ENCODE measurements at regions not wholly inside any gene's neighbourhood (a gene's known extent, or its start where the extent isn't known, plus 50 kb on each side); places are given as distances from the start of the nearest gene placed in this dataset.

DNA sequence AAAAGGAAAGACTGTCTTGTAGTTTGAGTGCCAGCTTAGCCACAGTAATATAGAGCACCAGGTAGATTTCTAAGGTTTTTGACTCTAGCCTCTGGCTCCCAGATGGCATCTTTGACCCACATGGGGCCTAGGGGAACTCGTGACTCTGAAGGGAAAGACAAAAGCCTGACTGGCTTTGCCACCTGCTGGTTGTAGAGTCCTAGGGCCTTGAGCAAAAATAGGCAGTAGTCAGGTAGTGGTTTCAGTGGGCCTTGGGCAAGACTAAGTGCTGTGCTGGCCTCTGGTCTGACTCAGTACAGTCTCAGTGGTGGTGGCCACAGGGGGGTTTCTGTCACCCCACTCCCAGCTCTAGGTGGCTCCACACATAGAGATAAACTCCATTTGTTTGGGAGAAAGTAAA, 349.4 kb downstream of the FAM181B start:
- Histone ChIP-seq H2BK120ac (ENCODE audit: low read depth, low read length, poor library complexity, severe bottlenecking) (no peak overlapping the region), H2AFZ (ENCODE audit: low read length) (no peak overlapping the region), H3K27ac (ENCODE audit: insufficient read length, low read depth, low read length) (no peak overlapping the region), H3K4me1 (ENCODE audit: insufficient read depth, low read length) (no peaks in the 10 kb centered on the region), H4K20me1 (ENCODE audit: control insufficient read depth, insufficient read depth, insufficient read length) (no peaks in the 10 kb centered on the region), H2BK5ac (ENCODE audit: insufficient read length, low read length) (no peak overlapping the region), H2BK15ac (ENCODE audit: low read depth, low read length) (no peak overlapping the region), H2AK5ac (ENCODE audit: insufficient read length, low read length) (no peak overlapping the region), H3K79me2 (ENCODE audit: insufficient read depth, low read length) (no peaks in the 10 kb centered on the region), H4K5ac (ENCODE audit: insufficient read length, low read depth, low read length) (no peak overlapping the region), H3K4ac (ENCODE audit: low read depth, low read length) (no peak overlapping the region), H3K27me3 (ENCODE audit: insufficient read depth, low read length) (no peaks in the 10 kb centered on the region), H4K91ac (ENCODE audit: insufficient read length, low read depth, low read length) (no peak overlapping the region), H3K23me2 (ENCODE audit: insufficient read length, low read depth, low read length, poor library complexity, severe bottlenecking) (no peaks in the 10 kb centered on the region), H3K4me2 (ENCODE audit: insufficient read depth, insufficient read length, low read length) (no peak overlapping the region), H2BK20ac (ENCODE audit: low read depth, low read length, poor library complexity, severe bottlenecking) (no peak overlapping the region), H3T11ph (ENCODE audit: low read length) (no peak overlapping the region), H3K9ac (ENCODE audit: extremely low read depth, insufficient read length, low read length) (no peak overlapping the region), H3K56ac (ENCODE audit: insufficient read length, low read depth, low read length) (no peak overlapping the region), H3K23ac (ENCODE audit: insufficient read length, low read depth, low read length) (no peak overlapping the region), H3K9me3 (ENCODE audit: control insufficient read depth, low read depth, low read length) (no peaks in the 10 kb centered on the region), H4K8ac (replicated peaks; ENCODE audit: insufficient read length, low read depth, low read length) (no peak overlapping the region), H3K14ac (ENCODE audit: insufficient read depth, low read length) (no peak overlapping the region), H3K18ac (ENCODE audit: insufficient read length, low read depth, low read length) (no peak overlapping the region), H2BK12ac (ENCODE audit: insufficient read length, low read depth, low read length) (no peak overlapping the region), H3K79me1 (ENCODE audit: insufficient read depth, low read depth, low read length, poor library complexity, severe bottlenecking) (no peaks in the 10 kb centered on the region)
- no peaks in the 10 kb centered on the region; a peak in 1 of 7 replicates for H3K36me3 Mint-ChIP-seq (ENCODE audit: insufficient read depth in 1 of 3, low read depth in 3 of 3)
- WGBS (ENCODE audit: extremely low coverage, insufficient read length, low lambda C conversion rate) = no CpG with 5 or more reads among the region's 1 CpG
- H3K9me3 Mint-ChIP-seq = peaks cover 0 to 2% of the 10 kb centered on the region in 2 experiments; a peak in 2 of 5 replicates
- DNase-seq = no peak
- no peak overlapping the region for H3K27ac Mint-ChIP-seq
- no peak overlapping the region for H3K4me3 Mint-ChIP-seq
- no peaks in the 10 kb centered on the region; the same call in 1 of the 2 replicates for H3K27me3 Mint-ChIP-seq (ENCODE audit: low read depth)
- TF ChIP-seq, protein P1, sequence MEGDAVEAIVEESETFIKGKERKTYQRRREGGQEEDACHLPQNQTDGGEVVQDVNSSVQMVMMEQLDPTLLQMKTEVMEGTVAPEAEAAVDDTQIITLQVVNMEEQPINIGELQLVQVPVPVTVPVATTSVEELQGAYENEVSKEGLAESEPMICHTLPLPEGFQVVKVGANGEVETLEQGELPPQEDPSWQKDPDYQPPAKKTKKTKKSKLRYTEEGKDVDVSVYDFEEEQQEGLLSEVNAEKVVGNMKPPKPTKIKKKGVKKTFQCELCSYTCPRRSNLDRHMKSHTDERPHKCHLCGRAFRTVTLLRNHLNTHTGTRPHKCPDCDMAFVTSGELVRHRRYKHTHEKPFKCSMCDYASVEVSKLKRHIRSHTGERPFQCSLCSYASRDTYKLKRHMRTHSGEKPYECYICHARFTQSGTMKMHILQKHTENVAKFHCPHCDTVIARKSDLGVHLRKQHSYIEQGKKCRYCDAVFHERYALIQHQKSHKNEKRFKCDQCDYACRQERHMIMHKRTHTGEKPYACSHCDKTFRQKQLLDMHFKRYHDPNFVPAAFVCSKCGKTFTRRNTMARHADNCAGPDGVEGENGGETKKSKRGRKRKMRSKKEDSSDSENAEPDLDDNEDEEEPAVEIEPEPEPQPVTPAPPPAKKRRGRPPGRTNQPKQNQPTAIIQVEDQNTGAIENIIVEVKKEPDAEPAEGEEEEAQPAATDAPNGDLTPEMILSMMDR (conservative IDR thresholded peaks at IDR 0.05) = peak; percentile 16; the same call in 1 of the 3 replicates
- H3K4me1 Mint-ChIP-seq = no peaks in the 10 kb centered on the region

All from H9 (cell line).